GM10266 (cell line): ENCODE measurements at regions not wholly inside any gene's neighbourhood (a gene's known extent, or its start where the extent isn't known, plus 50 kb on each side); places are given as distances from the start of the nearest gene placed in this dataset.

Experiments used
- DNase-seq: peaks from one replicate; pipeline ENCODE4 v3.0.0; 2012; ENCODE audit errors: extremely low spot score
- TF ChIP-seq, protein P1 (sequence below): IDR thresholded peaks from 2 replicates; pipeline ENCODE4 v1.5.1; 2012; ENCODE audit warnings: mild to moderate bottlenecking, low read depth; ENCODE audit not compliant: control insufficient read depth, insufficient read depth; ENCODE audit errors: missing control alignments

DNA sequence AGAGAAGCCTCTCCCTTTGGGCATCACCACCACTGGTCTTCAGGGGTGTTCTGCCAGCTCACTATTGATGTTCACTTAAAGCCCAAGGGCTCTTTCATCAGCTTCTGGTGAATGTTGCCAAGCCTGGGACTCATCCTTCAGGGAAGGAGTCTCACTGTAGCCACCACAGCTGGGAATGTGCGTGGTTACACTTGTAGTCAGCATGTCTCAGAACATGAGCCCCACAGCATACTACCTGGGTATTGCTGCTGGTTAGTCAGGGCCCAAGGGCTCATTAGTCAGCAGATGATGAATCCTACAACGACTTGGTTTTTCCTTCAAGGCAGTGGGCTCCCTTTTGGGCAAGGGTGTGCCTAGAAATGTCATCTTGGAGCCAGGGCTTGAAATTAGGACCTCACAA lies 412.9 kb downstream of the VGLL3 start:
- no peak for DNase-seq

DNA sequence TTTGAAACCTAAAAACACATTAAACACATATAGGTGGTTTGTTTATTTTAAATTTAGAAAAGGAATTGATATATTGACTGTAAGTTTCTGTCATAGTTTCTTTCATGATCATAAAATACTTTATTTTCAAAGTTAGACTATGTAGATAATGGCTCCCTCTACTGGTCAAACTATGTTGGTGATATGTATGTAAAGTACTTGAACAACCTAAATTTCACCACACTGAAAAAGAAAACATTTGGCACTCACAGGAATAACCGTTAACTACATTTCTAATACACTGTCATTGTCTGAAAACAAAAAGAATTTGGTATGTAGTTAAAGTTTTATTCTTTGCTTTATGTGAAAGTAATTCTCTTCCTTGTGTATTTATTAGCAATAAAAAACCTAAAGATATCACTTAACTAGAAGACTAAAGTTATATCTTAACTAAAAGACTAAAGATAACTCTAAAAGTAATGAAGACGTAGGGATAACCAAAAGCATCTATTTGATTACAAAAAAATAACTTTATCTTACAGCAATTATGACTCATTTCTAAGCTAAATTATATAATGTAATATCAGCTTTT lies 427.5 kb downstream of the VGLL3 start:
- TF ChIP-seq, protein P1, sequence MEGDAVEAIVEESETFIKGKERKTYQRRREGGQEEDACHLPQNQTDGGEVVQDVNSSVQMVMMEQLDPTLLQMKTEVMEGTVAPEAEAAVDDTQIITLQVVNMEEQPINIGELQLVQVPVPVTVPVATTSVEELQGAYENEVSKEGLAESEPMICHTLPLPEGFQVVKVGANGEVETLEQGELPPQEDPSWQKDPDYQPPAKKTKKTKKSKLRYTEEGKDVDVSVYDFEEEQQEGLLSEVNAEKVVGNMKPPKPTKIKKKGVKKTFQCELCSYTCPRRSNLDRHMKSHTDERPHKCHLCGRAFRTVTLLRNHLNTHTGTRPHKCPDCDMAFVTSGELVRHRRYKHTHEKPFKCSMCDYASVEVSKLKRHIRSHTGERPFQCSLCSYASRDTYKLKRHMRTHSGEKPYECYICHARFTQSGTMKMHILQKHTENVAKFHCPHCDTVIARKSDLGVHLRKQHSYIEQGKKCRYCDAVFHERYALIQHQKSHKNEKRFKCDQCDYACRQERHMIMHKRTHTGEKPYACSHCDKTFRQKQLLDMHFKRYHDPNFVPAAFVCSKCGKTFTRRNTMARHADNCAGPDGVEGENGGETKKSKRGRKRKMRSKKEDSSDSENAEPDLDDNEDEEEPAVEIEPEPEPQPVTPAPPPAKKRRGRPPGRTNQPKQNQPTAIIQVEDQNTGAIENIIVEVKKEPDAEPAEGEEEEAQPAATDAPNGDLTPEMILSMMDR = peak; percentile 61
- DNase-seq = peak; percentile 11

More for the DNA sequence above, 412.9 kb downstream of the VGLL3 start:
- TF ChIP-seq, protein P1 = no peak

GRCh38 chr3:86562090-86562489 lies 428.9 kb downstream of the VGLL3 start:
- TF ChIP-seq, protein P1 = no peak
- no peak for DNase-seq

DNA sequence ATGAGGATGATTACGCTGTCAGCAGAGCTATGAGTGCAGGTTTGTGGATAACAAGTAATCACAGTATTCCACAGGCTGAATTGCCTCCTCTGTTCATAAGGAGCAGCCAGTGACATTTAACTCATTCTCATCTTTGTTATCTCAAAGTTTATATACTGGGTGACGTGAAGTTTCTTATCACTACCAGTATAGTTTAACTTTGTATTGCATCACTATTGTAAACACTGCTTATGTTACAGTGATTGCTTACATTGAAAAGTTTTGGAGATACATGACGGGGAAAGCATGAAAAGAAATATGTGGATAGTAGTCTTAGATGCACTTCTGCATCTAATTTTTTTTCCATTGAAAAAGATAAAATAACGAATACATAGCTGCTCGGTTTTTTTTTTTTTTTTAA lies 429.7 kb downstream of the VGLL3 start:
- no peak for DNase-seq
- TF ChIP-seq, protein P1 = no peak

- no peak for DNase-seq
- TF ChIP-seq, protein P1 = no peak
Measured at GRCh38 chr3:86554383-86554782, 436.6 kb downstream of the VGLL3 start.

GRCh38 chr3:86547692-86548091 lies 443.3 kb downstream of the VGLL3 start:
- TF ChIP-seq, protein P1 = no peak
- DNase-seq = no peak

DNA sequence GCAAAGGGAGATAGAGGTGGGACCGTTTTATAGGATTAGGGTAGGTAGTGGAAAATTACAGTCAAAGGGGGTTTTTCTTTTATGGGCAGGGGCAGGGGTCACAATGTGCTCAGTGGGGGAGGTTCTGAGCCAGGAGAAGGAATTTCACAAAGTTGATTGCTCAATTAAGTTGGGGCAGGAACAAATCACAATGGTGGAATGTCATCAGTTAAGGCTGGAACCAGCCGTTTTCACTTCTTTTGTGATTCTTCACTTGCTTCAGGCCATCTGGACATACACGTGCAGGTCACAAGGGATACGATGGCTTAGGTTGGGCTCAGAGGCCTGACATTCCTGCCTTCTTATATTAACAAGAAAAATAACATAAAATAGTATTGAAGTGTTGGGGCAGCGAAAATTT lies 453.8 kb downstream of the VGLL3 start:
- no peak for DNase-seq
- TF ChIP-seq, protein P1 = no peak
